T-helper 2 cell treated with Interferon-gamma antibody and Interleukin-4, amounts not matched to agents 100 ng/mL and 5 ng/mL, for 36 hours (primary cell): ENCODE measurements at regions not wholly inside any gene's neighbourhood (a gene's known extent, or its start where the extent isn't known, plus 50 kb on each side); places are given as distances from the start of the nearest gene placed in this dataset.

Source experiments
- intact Hi-C: fragments of 100-400 bp; cut with micrococcal nuclease; formaldehyde crosslinking; loops from one replicate; pipeline ENCODE4 v1.15.1; 2023

- intact Hi-C loops = no loop called here
Measured at GRCh38 chr4:27182211-27182610, 321.6 kb downstream of the STIM2 start.

GRCh38 chr4:27184508-27185155 is 324.0 kb downstream of the STIM2 start:
- intact Hi-C loops = no loop called here

- intact Hi-C loops = no loop called here
Measured at GRCh38 chr4:27186710-27187109, 326.1 kb downstream of the STIM2 start.

- intact Hi-C loops = no loop called here
Measured at GRCh38 chr4:27187786-27188185, 327.1 kb downstream of the STIM2 start.

- intact Hi-C loops = no loop called here
Measured at GRCh38 chr4:27189683-27190082, 329.0 kb downstream of the STIM2 start.

GRCh38 chr4:27191592-27191991 is 331.0 kb downstream of the STIM2 start:
- intact Hi-C loops = no loop called here

GRCh38 chr4:27194599-27195176 is 334.0 kb downstream of the STIM2 start:
- intact Hi-C loops = no loop called here

GRCh38 chr4:27198246-27198645 is 337.6 kb downstream of the STIM2 start:
- intact Hi-C loops = no loop called here

- intact Hi-C loops = no loop called here
Measured at GRCh38 chr4:27198971-27199370, 338.3 kb downstream of the STIM2 start.

DNA sequence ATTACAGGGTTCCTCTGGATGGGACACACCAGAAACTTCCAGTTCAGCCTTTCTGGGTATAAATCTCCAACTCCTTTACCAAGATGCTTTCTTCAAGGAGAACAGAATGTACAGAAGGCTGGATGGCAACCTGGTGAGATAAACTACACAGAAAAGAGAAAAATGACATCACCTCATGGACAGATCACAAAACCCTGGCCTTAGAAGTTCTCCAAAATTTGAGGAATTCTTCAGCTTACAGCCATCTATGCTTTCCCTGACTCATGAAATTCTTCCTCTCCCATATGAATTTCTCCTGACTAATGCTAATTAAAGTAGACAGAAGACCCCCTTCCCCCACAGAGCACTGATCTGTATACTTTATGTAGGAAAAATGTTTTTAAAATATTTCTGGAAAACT is 345.4 kb downstream of the STIM2 start:
- intact Hi-C loops = no loop called here

GRCh38 chr4:27210956-27211355 is 350.3 kb downstream of the STIM2 start:
- intact Hi-C loops = no loop called here

GRCh38 chr4:27214010-27214409 is 353.4 kb downstream of the STIM2 start:
- intact Hi-C loops = no loop called here

DNA sequence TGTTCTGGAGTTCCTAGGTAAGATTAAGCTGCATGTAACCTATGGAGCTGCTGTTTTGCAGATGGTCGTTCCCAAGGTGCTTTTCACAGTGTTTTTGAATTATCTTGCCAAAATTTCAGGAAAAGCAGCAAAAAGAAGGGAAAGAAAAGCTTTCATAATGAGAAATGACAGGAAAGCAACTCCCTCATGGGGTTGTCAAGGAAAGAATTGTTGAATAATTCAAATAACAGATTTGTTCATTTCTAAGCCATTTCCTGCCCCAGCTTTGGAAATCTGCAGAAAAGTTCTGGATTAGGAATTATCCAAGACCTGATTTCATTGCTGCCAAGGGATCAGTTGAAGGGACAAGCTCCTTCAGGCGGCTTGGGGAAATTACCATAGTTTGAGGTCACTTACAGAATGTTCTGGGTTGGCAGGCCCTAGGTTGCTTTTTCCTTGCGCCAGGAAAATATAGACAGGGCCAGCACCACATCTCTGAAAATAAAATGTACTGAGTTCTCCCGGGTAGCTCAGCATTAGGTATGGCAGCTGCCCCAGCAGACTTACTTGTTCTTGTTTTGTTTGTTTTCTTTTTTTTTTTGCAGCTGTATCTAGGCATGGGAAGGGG is 354.7 kb downstream of the STIM2 start:
- intact Hi-C loops = no loop called here

- intact Hi-C loops = no loop called here
Measured at GRCh38 chr4:27217261-27217769, 356.7 kb downstream of the STIM2 start.

- intact Hi-C loops = no loop called here
Measured at GRCh38 chr4:27218013-27218412, 357.4 kb downstream of the STIM2 start.

DNA sequence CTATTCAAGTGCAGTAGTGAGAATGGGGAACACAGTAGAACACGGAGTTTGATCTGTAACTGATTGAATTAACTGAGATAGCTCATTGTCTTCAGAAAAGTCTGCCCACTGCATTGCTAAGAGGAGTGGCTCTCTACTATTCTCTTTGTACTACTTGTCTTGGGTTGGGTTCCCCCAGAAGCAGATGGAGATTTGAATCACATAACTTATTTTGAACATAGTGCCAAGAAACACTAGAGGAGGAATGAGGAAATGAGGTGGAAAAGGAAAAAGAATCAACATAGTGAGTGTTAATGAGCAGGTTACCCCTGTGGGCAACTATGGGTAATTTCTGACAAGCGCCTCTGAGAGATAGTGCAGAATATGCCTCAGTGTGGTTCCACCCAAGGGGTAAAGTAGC is 362.7 kb downstream of the STIM2 start:
- intact Hi-C loops = no loop called here

DNA sequence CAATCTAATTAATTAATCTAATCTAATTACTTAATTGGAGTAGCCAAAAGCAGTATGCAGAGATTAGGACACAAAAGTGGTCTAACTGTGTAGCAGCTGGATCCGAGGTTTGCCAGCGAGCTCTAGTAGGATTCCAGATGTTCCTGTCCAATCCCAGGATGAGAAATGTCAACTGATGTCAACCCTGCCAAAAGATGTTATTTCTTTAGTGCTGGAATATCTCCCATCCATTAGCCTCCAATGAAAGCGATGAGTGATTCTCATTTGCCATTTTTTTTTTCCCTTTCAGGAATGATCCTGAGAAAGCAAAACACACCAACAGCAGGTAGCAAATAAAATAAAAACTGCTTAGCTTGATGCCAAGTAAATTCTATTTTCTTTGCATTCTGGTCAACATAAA is 372.9 kb downstream of the STIM2 start:
- intact Hi-C loops = no loop called here

DNA sequence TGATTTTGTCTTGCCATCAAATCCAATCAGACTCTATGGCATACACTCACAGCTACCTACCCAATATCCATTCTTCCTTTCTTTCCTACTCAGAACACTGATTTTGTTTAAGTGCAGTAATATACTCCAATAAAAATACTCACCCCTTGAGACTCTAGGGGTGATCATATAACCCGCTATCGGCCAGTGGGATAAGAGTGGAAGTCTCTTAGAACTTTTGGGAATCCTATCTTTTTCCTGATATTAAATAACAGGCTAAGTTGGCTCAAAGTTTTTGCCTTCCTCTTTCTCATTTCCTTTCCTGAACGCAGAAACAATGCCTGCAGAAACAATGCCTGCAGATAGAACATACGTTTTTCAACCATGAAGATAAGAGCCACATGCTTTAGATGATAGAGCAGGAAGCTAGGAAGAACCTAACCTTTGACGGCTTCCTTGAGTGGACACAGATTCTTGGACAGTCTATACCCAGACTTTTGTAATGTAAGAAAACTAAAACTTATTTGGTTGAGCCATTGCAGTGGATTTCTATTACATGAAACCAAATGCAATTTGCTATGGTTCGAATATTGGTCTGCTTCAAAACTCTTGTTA is 373.8 kb downstream of the STIM2 start:
- intact Hi-C loops = no loop called here

DNA sequence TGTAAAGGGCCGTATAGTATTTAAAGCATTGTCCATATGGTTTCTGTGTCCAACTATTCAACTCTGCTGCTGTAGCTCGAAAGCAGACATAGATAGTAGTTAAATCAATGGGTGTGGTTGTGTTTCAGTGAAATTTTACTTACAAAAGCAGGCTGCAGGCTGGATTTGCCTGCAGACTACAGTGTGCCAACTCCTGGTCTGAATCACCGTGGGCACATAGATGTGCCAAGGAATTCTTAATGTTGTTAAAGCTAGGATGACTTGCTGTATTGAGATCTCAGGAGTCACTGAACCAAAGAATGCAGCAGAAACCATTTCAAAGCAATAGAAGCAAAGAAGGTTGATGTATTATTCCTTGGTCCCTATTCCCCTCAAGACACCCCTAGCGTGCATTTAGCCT is 379.0 kb downstream of the STIM2 start:
- intact Hi-C loops = no loop called here

DNA sequence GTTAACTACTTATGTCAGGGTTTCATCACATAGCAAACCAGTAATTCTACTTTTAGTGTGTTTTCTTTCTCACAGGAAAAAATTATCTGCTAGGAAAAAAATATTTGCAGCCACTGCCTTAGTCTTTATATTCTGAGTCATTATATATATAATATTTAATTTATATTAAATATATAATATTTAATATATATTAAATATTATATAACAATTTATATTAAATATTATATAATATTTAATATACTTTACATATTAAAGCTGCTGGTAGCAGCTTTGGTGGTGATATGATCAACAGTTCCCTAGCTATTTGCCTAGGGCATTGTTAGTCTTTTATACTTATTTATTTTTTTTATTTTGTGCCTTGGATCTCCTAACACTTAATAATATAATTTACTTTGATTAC is 381.6 kb downstream of the STIM2 start:
- intact Hi-C loops = no loop called here

GRCh38 chr4:27245216-27245615 is 384.6 kb downstream of the STIM2 start:
- intact Hi-C loops = no loop called here

DNA sequence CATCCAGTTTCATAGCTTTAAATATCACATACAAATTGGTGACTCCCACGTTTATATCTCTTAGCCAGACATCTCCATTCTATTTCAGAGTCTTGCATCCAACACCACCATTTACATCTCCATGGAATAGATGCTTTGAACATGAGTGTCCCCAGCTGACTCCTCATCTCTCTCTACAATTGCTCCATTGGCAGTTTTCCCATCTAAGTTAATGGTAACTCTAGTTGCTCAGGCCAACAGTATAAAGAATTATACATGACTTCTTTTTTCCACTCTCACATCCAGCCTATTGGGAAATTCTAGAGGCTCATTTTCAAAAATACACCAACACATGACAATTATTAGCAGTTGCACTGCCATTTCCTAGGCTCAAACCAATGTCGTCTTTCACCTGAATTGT is 388.2 kb downstream of the STIM2 start:
- intact Hi-C loops = no loop called here

GRCh38 chr4:27251771-27252170 is 391.1 kb downstream of the STIM2 start:
- intact Hi-C loops = no loop called here
